Esophagus squamous epithelium (tissue), 5 donors: ENCODE measurements at regions not wholly inside any gene's neighbourhood (a gene's known extent, or its start where the extent isn't known, plus 50 kb on each side); places are given as distances from the start of the nearest gene placed in this dataset.

ENCODE experiments used
- DNase-seq: peaks from one replicate; lab custom pipeline; 2025; lab: John Stamatoyannopoulos, UW
- H3K27ac ChIP-seq, 4 donors: fragments of 200-600 bp; sonication (generic); one replicate each; pipeline ENCODE4 v1.5.1; 2016 to 2019; ENCODE audit warnings: mild to moderate bottlenecking in 1 of 4
- H3K27me3 ChIP-seq, 4 donors: fragments of 200-600 bp; sonication (generic); 1 replicate in 3 of 4; 2 replicates in 1 of 4; pipeline versions ENCODE4 v1.5.1 to v1.6.0; 2017 to 2021; ENCODE audit warnings: antibody characterized with exemption in 1 of 4
- H3K36me3 ChIP-seq, 3 donors: fragments of 200-600 bp; sonication (generic); one replicate each; pipeline ENCODE4 v1.5.1; 2016 to 2019
- H3K4me1 ChIP-seq, 3 donors: fragments of 200-600 bp; sonication (generic); one replicate each; pipeline ENCODE4 v1.5.1; 2017 to 2019
- H3K4me3 ChIP-seq, 4 donors: fragments of 200-600 bp; sonication (generic); 1 replicate in 3 of 4; 2 replicates in 1 of 4; pipeline ENCODE4 v1.5.1; 2016 to 2019; ENCODE audit warnings: mild to moderate bottlenecking in 2 of 4, moderate library complexity in 1 of 4
- H3K9me3 ChIP-seq, 3 donors: fragments of 200-600 bp; sonication (generic); one replicate each; pipeline ENCODE4 v1.5.1; 2016 to 2019
- CTCF ChIP-seq, 6 experiments: fragments of 450-650 bp in 4 of 6; fragments of 200-600 bp in 2 of 6; sonication (generic) in 2 of 6; IDR thresholded peaks; one replicate each; pipeline ENCODE4 v1.5.1; 2016 to 2019; ENCODE audit warnings: antibody characterized with exemption in 6 of 6, mild to moderate bottlenecking in 4 of 6, moderate library complexity in 4 of 6
- POLR2A ChIP-seq, 4 donors: fragments of 450-650 bp; IDR thresholded peaks; one replicate each; pipeline ENCODE4 v1.6.1; 2017; ENCODE audit warnings: antibody characterized with exemption in 4 of 4, mild to moderate bottlenecking in 4 of 4, moderate library complexity in 3 of 4
- WGBS, 2 donors: methylation state at CpG; one replicate each; pipeline ENCODE4 v1.1.5; 2018; 5-methylcytosine and 5-hydroxymethylcytosine counted together
- intact Hi-C: fragments of 100-400 bp; cut with DNase I; formaldehyde crosslinking; loops from one replicate; pipeline ENCODE4 v1.15.0; 2022
- donor health status: DM: yes; HTN: yes; CAD: no.

GRCh38 chr5:24916863-24917262 lies 272.1 kb upstream of the CDH10 start:
- Histone ChIP-seq H3K9me3 (peaks cover 0 to 3% (median 0%) of the 10 kb centered on the region in 3 donors), H3K36me3 (no peaks in the 10 kb centered on the region), H3K4me3 (no peak overlapping the region), H3K27me3 (no peaks in the 10 kb centered on the region), H3K4me1 (no peaks in the 10 kb centered on the region), H3K27ac (no peak overlapping the region)
- WGBS, 2 donors, result 56 to 70% methylated on average over 2 of the region's 2 CpGs
- no peak for DNase-seq
- no peak for TF ChIP-seq POLR2A (IDR thresholded peaks at IDR 0.05)
- no peak for TF ChIP-seq CTCF (IDR thresholded peaks at IDR 0.05)
- intact Hi-C loops, result no loop called here

- Histone ChIP-seq H3K4me1 (no peaks in the 10 kb centered on the region), H3K9me3 (no peaks in the 10 kb centered on the region), H3K4me3 (no peak overlapping the region), H3K36me3 (no peaks in the 10 kb centered on the region), H3K27ac (no peak overlapping the region), H3K27me3 (no peaks in the 10 kb centered on the region)
- no peak for TF ChIP-seq POLR2A (IDR thresholded peaks at IDR 0.05)
- no peak for TF ChIP-seq CTCF (IDR thresholded peaks at IDR 0.05)
- no peak for DNase-seq
- intact Hi-C loops, result no loop called here
Observed at GRCh38 chr5:24909210-24909609, 264.4 kb upstream of the CDH10 start.

GRCh38 chr5:24906689-24907088 lies 261.9 kb upstream of the CDH10 start:
- Histone ChIP-seq H3K36me3 (no peaks in the 10 kb centered on the region), H3K9me3 (peaks cover 0 to 3% (median 0%) of the 10 kb centered on the region in 3 donors), H3K4me3 (no peak overlapping the region), H3K27me3 (no peaks in the 10 kb centered on the region), H3K27ac (no peak overlapping the region), H3K4me1 (no peaks in the 10 kb centered on the region)
- TF ChIP-seq POLR2A (IDR thresholded peaks at IDR 0.05) (no peak), CTCF (IDR thresholded peaks at IDR 0.05) (no peak)
- WGBS, 2 donors, result 81 to 83% methylated on average over 1 of the region's 1 CpG
- intact Hi-C loops, result no loop called here
- no peak for DNase-seq

- H3K4me1 ChIP-seq, result no peaks in the 10 kb centered on the region
- peaks cover 0 to 3% (median 0%) of the 10 kb centered on the region in 3 donors for H3K9me3 ChIP-seq
- H3K4me3 ChIP-seq, result no peak overlapping the region
- TF ChIP-seq POLR2A (IDR thresholded peaks at IDR 0.05), result no peak
- TF ChIP-seq CTCF (IDR thresholded peaks at IDR 0.05), result no peak
- no peak for DNase-seq
- H3K36me3 ChIP-seq, result no peaks in the 10 kb centered on the region
- intact Hi-C loops, result no loop called here
- WGBS, 2 donors, result 83 to 100% methylated on average over 2 of the region's 2 CpGs
- H3K27ac ChIP-seq, result no peak overlapping the region
- no peaks in the 10 kb centered on the region for H3K27me3 ChIP-seq
Observed at GRCh38 chr5:24904981-24905517, 260.3 kb upstream of the CDH10 start.

- WGBS, 2 donors, result 53 to 74% methylated on average over 2 of the region's 2 CpGs
- TF ChIP-seq POLR2A (IDR thresholded peaks at IDR 0.05) (no peak), CTCF (IDR thresholded peaks at IDR 0.05) (no peak)
- intact Hi-C loops, result no loop called here
- no peaks in the 10 kb centered on the region for H3K4me1 ChIP-seq
- DNase-seq, result no peak
- no peak overlapping the region for H3K27ac ChIP-seq
- H3K36me3 ChIP-seq, result no peaks in the 10 kb centered on the region
- H3K9me3 ChIP-seq, result peaks cover 0 to 3% (median 3%) of the 10 kb centered on the region in 3 donors
- H3K27me3 ChIP-seq, result no peaks in the 10 kb centered on the region
- no peak overlapping the region for H3K4me3 ChIP-seq
Observed at GRCh38 chr5:24899180-24899579, 254.4 kb upstream of the CDH10 start.
